ENCODE measurements at regions not wholly inside any gene's neighbourhood (a gene's known extent, or its start where the extent isn't known, plus 50 kb on each side); places are given as distances from the start of the nearest gene placed in this dataset.

GRCh38 chr13:40164133-40164532 is 502.3 kb downstream of the FOXO1 start:
- no peak for TF ChIP-seq POLR2A (IDR thresholded peaks at IDR 0.05; ENCODE audit: extremely low read depth, insufficient read length)
- TF ChIP-seq, protein P1, sequence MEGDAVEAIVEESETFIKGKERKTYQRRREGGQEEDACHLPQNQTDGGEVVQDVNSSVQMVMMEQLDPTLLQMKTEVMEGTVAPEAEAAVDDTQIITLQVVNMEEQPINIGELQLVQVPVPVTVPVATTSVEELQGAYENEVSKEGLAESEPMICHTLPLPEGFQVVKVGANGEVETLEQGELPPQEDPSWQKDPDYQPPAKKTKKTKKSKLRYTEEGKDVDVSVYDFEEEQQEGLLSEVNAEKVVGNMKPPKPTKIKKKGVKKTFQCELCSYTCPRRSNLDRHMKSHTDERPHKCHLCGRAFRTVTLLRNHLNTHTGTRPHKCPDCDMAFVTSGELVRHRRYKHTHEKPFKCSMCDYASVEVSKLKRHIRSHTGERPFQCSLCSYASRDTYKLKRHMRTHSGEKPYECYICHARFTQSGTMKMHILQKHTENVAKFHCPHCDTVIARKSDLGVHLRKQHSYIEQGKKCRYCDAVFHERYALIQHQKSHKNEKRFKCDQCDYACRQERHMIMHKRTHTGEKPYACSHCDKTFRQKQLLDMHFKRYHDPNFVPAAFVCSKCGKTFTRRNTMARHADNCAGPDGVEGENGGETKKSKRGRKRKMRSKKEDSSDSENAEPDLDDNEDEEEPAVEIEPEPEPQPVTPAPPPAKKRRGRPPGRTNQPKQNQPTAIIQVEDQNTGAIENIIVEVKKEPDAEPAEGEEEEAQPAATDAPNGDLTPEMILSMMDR (IDR thresholded peaks at IDR 0.05; ENCODE audit: low read depth, low read length), result no peak

All from NB4 (cell line).